OCI-LY3 (cell line): ENCODE measurements at regions not wholly inside any gene's neighbourhood (a gene's known extent, or its start where the extent isn't known, plus 50 kb on each side); places are given as distances from the start of the nearest gene placed in this dataset.

Source experiments
- H2AFZ ChIP-seq: fragments of 200-600, 300-600 bp; shearing (Covaris generic); 2 replicates; pipeline ENCODE4 v1.6.0; 2014; ENCODE audit warnings: antibody characterized with exemption, low read depth, low read length
- H3K27ac ChIP-seq: fragments of 200-600, 300-600 bp; sonication (generic); 2 replicates; pipeline ENCODE4 v1.5.1; 2014; ENCODE audit warnings: mild to moderate bottlenecking, low read length, moderate library complexity, mixed read lengths
- H3K27me3 ChIP-seq: fragments of 200-600, 300-600 bp; sonication (generic); 2 replicates; pipeline ENCODE4 v1.6.1; 2014; ENCODE audit warnings: low read depth, low read length, mixed read lengths
- H3K36me3 ChIP-seq: fragments of 200-600, 300-600 bp; sonication (generic); replicated peaks from 2 replicates; pipeline ENCODE3; 2014; ENCODE audit warnings: low read depth, low read length, mixed read lengths
- H3K4me1 ChIP-seq: fragments of 300-600, 200-600 bp; sonication (generic); 2 replicates; pipeline ENCODE4 v1.6.1; 2014; ENCODE audit warnings: low read length, mixed read lengths
- H3K4me2 ChIP-seq: fragments of 200-600, 300-600 bp; sonication (generic); 2 replicates; pipeline ENCODE4 v1.6.1; 2014; ENCODE audit warnings: low read length, mixed read lengths
- H3K4me3 ChIP-seq: fragments of 300-600, 200-600 bp; sonication (generic); 2 replicates; pipeline ENCODE4 v1.5.1; 2014; ENCODE audit warnings: antibody characterized with exemption, mild to moderate bottlenecking, low read length, moderate library complexity
- H3K79me2 ChIP-seq: fragments of 300-600, 200-600 bp; shearing (Covaris generic); 2 replicates; pipeline ENCODE4 v1.6.1; 2014; ENCODE audit warnings: mild to moderate bottlenecking, low read length, mixed read lengths
- H3K9ac ChIP-seq: fragments of 300-600, 200-600 bp; shearing (Covaris generic); 2 replicates; pipeline ENCODE4 v1.6.0; 2014; ENCODE audit warnings: mild to moderate bottlenecking, low read length, moderate library complexity
- H3K9me3 ChIP-seq: fragments of 200-600, 300-600 bp; shearing (Covaris generic); 2 replicates; pipeline ENCODE4 v1.6.1; 2014; ENCODE audit warnings: low read length, mixed read lengths; ENCODE audit not compliant: insufficient read depth
- H4K20me1 ChIP-seq: fragments of 200-600, 300-600 bp; sonication (generic); 2 replicates; pipeline ENCODE4 v1.6.1; 2016; ENCODE audit warnings: low read length, mixed read lengths; ENCODE audit not compliant: insufficient read depth
- EZH2phosphoT487 ChIP-seq: fragments of 200-600 bp; shearing (Covaris generic); IDR thresholded peaks from 2 replicates; pipeline ENCODE4 v1.6.1; 2018; ENCODE audit warnings: antibody characterized with exemption, mixed run types, low read depth
- TF ChIP-seq, protein P1 (sequence below): fragments of 200-600, 300-600 bp; sonication (generic); IDR thresholded peaks from 2 replicates; pipeline ENCODE4 v1.5.1; 2014; ENCODE audit warnings: antibody characterized with exemption, low read length, low read depth

- Histone ChIP-seq H2AFZ (no peak overlapping the region), H3K4me2 (no peak overlapping the region), H3K4me1 (no peaks in the 10 kb centered on the region), H4K20me1 (no peaks in the 10 kb centered on the region), H3K9me3 (no peaks in the 10 kb centered on the region), H3K79me2 (no peaks in the 10 kb centered on the region), H3K9ac (no peak overlapping the region), H3K4me3 (no peak overlapping the region), H3K27ac (no peak overlapping the region), H3K36me3 (no peaks in the 10 kb centered on the region), H3K27me3 (no peaks in the 10 kb centered on the region)
- TF ChIP-seq, protein P1, sequence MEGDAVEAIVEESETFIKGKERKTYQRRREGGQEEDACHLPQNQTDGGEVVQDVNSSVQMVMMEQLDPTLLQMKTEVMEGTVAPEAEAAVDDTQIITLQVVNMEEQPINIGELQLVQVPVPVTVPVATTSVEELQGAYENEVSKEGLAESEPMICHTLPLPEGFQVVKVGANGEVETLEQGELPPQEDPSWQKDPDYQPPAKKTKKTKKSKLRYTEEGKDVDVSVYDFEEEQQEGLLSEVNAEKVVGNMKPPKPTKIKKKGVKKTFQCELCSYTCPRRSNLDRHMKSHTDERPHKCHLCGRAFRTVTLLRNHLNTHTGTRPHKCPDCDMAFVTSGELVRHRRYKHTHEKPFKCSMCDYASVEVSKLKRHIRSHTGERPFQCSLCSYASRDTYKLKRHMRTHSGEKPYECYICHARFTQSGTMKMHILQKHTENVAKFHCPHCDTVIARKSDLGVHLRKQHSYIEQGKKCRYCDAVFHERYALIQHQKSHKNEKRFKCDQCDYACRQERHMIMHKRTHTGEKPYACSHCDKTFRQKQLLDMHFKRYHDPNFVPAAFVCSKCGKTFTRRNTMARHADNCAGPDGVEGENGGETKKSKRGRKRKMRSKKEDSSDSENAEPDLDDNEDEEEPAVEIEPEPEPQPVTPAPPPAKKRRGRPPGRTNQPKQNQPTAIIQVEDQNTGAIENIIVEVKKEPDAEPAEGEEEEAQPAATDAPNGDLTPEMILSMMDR = no peak
- no peak for TF ChIP-seq EZH2phosphoT487
Measured at GRCh38 chr14:63096186-63096585, 50.9 kb upstream of the KCNH5 start.
